ENCODE measurements at regions not wholly inside any gene's neighbourhood (a gene's known extent, or its start where the extent isn't known, plus 50 kb on each side); places are given as distances from the start of the nearest gene placed in this dataset.

DNA sequence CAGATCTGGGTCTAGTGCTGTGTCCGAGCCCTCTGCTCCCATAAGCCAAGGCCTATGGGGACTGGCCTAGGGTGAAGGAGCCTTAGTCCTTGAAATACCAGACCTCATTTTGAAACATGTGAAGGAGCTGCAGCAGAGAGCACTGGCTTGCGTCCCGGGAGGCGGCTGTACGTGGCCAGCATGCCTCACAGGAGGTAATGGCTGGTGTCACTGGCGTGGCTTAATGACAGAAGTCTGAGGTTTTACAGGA, 72.7 kb upstream of the OTOS start:
- TF ChIP-seq CTCF (IDR thresholded peaks at IDR 0.05; ENCODE audit: low read length) (no peak), EZH2 (optimal IDR thresholded peaks at IDR 0.05; ENCODE audit: low read depth, low read length) (no peak), EZH2phosphoT487 (IDR thresholded peaks at IDR 0.05; ENCODE audit: low read length) (no peak)
